Choroid plexus epithelial cell (primary cell): ENCODE measurements at regions not wholly inside any gene's neighbourhood (a gene's known extent, or its start where the extent isn't known, plus 50 kb on each side); places are given as distances from the start of the nearest gene placed in this dataset.

Source experiments
- DNase-seq: peaks from one replicate; pipeline ENCODE4 v3.0.0-alpha.2; 2010; ENCODE audit warnings: low read depth
- H3K4me3 ChIP-seq: 2 replicates; pipeline ENCODE4 v1.5.1; 2011; ENCODE audit warnings: low read depth, mild to moderate bottlenecking, control low read depth, low read length, moderate library complexity
- TF ChIP-seq, protein P1 (sequence below): conservative IDR thresholded peaks from 2 replicates; pipeline ENCODE4 v1.5.1; 2011; ENCODE audit warnings: low read depth, mild to moderate bottlenecking, control low read depth, inconsistent platforms, low read length, moderate library complexity

DNA sequence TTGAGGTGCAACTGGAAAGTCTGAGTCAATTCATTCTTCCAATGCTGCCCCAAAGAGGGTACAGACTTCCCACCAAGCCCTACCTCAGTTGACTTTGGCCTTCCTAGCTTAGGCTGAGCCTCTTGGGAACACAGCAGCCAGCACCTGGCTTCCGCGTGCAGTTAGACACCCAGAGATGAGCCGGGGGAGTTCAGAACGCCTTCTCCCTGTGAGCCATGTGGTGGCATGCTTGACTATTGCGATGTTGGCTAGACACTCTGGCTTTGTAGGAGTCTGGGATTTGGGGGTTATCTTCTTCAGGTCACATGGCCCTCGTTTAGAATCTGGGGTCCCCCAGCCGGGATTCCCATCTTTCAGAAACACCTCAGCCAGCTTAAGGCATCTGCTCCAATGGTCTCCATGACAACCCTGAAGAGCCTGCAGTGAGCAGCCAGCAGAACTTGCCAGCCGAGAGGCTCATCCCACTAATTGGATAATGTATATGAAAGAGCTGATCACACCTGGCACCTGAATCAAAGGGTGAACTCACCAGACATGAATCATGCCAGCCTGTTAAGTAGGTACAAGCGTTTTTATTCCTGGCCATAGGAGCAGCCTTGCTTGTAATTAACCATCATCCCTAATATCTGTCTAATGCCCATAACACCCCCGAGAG lies 167.5 kb downstream of the SYK start:
- no peak for DNase-seq
- no peak overlapping the region for H3K4me3 ChIP-seq
- TF ChIP-seq, protein P1, sequence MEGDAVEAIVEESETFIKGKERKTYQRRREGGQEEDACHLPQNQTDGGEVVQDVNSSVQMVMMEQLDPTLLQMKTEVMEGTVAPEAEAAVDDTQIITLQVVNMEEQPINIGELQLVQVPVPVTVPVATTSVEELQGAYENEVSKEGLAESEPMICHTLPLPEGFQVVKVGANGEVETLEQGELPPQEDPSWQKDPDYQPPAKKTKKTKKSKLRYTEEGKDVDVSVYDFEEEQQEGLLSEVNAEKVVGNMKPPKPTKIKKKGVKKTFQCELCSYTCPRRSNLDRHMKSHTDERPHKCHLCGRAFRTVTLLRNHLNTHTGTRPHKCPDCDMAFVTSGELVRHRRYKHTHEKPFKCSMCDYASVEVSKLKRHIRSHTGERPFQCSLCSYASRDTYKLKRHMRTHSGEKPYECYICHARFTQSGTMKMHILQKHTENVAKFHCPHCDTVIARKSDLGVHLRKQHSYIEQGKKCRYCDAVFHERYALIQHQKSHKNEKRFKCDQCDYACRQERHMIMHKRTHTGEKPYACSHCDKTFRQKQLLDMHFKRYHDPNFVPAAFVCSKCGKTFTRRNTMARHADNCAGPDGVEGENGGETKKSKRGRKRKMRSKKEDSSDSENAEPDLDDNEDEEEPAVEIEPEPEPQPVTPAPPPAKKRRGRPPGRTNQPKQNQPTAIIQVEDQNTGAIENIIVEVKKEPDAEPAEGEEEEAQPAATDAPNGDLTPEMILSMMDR: no peak

DNA sequence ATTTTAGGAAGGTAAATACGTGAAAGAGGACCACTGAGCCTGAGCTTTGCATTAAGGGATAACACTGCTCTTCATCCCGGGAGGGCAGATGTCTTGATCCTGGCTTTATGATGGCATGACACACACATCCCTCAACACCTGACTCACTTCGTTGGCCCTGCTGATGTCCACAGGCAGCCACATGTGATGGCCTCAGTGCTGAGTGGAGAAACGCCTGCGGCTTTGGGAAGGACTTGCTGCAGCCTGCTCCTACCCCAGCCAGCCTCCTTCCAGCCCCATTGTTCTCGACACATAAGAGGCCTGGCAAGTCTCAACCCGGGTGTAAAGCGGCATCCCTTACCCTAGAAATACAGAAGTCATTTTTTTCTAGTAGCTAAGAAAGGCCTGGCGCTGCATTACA lies 169.0 kb downstream of the SYK start:
- TF ChIP-seq, protein P1: no peak
- DNase-seq: no peak
- no peak overlapping the region for H3K4me3 ChIP-seq

DNA sequence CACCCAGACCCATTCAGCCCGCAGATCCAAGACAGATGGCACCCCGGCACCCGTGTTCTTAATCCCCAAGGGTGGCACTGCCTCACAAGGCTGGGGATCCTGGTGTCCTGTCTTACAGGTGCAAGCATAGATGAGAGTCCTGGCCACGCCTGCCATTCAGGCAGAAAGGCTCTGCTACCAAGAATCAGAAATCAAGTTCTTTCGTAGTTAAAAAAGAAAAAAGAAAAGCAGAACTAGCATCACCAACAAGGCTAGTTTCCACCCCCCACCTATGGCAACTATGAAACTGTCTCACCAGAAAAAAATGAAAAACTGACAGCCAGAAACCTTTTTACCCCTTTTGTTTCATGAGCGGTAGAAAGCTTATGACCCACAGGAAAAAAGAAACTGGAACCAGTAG lies 170.4 kb downstream of the SYK start:
- TF ChIP-seq, protein P1: no peak
- H3K4me3 ChIP-seq: no peak overlapping the region
- DNase-seq: no peak

DNA sequence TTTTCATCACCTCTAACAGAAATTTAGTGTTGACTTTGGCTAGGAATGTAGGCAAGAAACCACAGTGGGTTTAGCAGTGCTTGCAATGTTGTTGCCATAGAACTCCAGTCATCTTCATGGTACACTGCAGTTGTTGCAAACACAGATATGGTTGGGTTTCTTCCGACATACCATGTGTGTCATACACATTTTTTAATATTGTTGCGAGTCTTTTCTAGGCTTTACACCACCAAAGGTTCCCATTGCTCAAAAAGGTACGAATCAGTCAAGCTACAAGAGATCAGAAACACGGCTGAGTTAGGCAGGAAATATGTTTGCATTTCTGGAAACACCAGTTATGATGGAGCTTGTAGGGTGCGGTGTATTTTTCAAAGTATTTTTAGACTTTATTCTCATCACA lies 172.4 kb downstream of the SYK start:
- TF ChIP-seq, protein P1: no peak
- H3K4me3 ChIP-seq: no peak overlapping the region
- peak; percentile 63 for DNase-seq

DNA sequence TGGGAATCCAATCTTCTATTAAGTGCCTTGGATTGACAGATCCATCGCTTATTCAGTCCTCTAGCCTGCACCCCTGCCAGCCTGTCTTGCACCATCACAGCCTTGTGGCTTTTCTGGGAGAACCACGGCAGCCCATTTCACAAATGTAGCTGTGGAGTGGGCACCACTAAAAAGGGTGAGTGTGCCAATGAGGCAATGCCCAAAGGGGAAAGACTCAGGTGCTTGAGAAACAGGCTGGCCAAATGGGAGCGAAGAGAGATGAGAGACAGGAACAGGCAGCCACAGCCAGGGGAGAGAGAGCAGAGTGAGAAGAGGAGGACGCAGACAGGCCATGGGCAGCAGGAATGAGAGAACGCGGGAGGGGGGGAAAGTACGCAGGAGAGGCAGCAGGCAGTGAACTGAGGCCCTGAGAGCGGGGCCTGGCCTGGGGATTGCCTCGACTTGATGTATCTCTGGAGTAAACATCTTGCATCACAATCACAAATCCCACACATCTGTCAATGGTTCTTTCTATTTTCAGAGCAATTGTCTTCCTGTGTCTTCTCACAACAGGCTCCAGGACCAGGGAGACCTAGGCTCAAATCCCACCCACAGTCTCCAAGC lies 173.1 kb downstream of the SYK start:
- DNase-seq: no peak
- no peak overlapping the region for H3K4me3 ChIP-seq
- TF ChIP-seq, protein P1: no peak

DNA sequence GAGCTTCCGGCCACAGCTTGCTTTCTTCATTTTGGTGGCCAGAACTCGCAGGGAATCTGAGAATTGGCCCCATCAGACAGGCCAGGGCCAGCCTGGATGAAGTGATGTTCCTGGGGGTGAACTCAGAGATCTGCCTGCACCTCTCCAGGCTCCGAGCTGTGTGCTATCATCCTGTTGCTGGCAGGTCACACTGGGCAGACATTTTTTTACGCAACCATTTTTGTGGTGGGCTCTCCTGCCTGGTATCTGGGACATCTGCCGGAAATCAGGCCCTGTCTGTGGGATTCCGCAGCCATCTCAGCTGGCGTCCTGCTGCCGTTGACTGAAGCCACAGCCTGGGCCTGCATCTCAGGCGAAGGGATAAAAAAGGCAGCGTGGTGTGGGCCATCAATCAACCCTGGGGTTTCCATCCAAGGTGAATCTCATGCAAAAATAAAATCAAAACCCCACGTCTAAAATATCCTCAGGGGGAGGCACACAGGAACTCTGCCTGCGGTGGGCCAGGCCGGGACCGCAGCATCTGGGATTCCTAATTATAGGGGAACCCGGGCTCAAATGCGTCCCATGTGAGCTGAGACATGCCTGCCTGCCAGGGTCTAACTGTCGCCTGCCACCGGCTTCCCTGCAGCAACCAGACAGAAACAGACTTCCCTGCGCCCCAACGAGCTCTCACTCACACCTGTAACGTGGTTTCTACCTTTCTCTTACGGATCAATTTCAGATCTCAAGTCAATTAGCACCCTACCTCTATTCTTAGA lies 174.3 kb downstream of the SYK start:
- no peak overlapping the region for H3K4me3 ChIP-seq
- TF ChIP-seq, protein P1: no peak
- DNase-seq: no peak
